GM12874 (cell line): ENCODE measurements at regions not wholly inside any gene's neighbourhood (a gene's known extent, or its start where the extent isn't known, plus 50 kb on each side); places are given as distances from the start of the nearest gene placed in this dataset.

Source experiments
- CTCF ChIP-seq: IDR thresholded peaks from 2 replicates; pipeline ENCODE4 v1.5.1; 2011; ENCODE audit warnings: low read depth, mild to moderate bottlenecking, control low read depth, low read length, moderate library complexity; ENCODE audit not compliant: insufficient read depth

- TF ChIP-seq CTCF: no peak
Measured at GRCh38 chr5:117665121-117665520, 1090.5 kb upstream of the SEMA6A start.

- TF ChIP-seq CTCF: no peak
Measured at GRCh38 chr5:117662361-117662760, 1087.7 kb upstream of the SEMA6A start.

GRCh38 chr5:117657541-117657940 is 1082.9 kb upstream of the SEMA6A start:
- no peak for TF ChIP-seq CTCF

- no peak for TF ChIP-seq CTCF
Measured at GRCh38 chr5:117652958-117653280, 1078.3 kb upstream of the SEMA6A start.

- TF ChIP-seq CTCF: no peak
Measured at GRCh38 chr5:117652036-117652957, 1077.7 kb upstream of the SEMA6A start.

- no peak for TF ChIP-seq CTCF
Measured at GRCh38 chr5:117649821-117650220, 1075.2 kb upstream of the SEMA6A start.

GRCh38 chr5:117645400-117645799 is 1070.8 kb upstream of the SEMA6A start:
- TF ChIP-seq CTCF: no peak
